Neural cell (in vitro differentiated cells): ENCODE measurements at regions not wholly inside any gene's neighbourhood (a gene's known extent, or its start where the extent isn't known, plus 50 kb on each side); places are given as distances from the start of the nearest gene placed in this dataset.

Source experiments
- H2AFZ ChIP-seq: fragments of 200-600, 300-800 bp; sonication (generic), shearing (Covaris generic); 2 replicates; pipeline ENCODE4 v1.6.0; 2014; ENCODE audit warnings: low read depth, mild to moderate bottlenecking, antibody characterized with exemption, low read length, moderate library complexity
- H3F3A ChIP-seq: fragments of 200-600 bp; shearing (Covaris generic); 2 replicates; pipeline ENCODE4 v1.6.1; 2016; ENCODE audit warnings: mild to moderate bottlenecking, moderate library complexity, mixed read lengths, antibody characterized with exemption, low read length; ENCODE audit not compliant: insufficient read depth, poor library complexity, severe bottlenecking
- H3K27ac ChIP-seq: fragments of 200-600, 300-800 bp; sonication (generic), shearing (Covaris generic); 2 replicates; pipeline ENCODE4 v1.5.1; 2014; ENCODE audit warnings: mild to moderate bottlenecking, low read length, moderate library complexity
- H3K27me3 ChIP-seq: fragments of 300-800, 200-600 bp; sonication (generic), shearing (Covaris generic); 2 replicates; pipeline ENCODE4 v1.6.0; 2014; ENCODE audit warnings: mild to moderate bottlenecking, low read depth, low read length, moderate library complexity; ENCODE audit not compliant: insufficient read depth
- H3K36me3 ChIP-seq: fragments of 300-800, 200-600 bp; sonication (generic), shearing (Covaris generic); 2 replicates; pipeline ENCODE4 v1.5.1; 2014; ENCODE audit warnings: mild to moderate bottlenecking, antibody characterized with exemption, low read length, moderate library complexity; ENCODE audit not compliant: insufficient read depth
- H3K4me2 ChIP-seq: fragments of 300-800, 200-600 bp; sonication (generic), shearing (Covaris generic); 2 replicates; pipeline ENCODE4 v1.6.0; 2014; ENCODE audit warnings: mild to moderate bottlenecking, low read length
- H3K4me3 ChIP-seq: fragments of 300-800, 200-600 bp; sonication (generic), shearing (Covaris generic); 2 replicates; pipeline ENCODE4 v1.5.1; 2014; ENCODE audit warnings: mild to moderate bottlenecking, low read length, moderate library complexity
- H3K79me2 ChIP-seq: fragments of 200-600 bp; shearing (Covaris generic); replicated peaks from 2 replicates; pipeline ENCODE4 v1.6.0; 2014; ENCODE audit warnings: mild to moderate bottlenecking, low read length, moderate library complexity; ENCODE audit not compliant: insufficient read depth
- H3K9ac ChIP-seq: fragments of 300-800, 200-600 bp; sonication (generic), shearing (Covaris generic); 2 replicates; pipeline ENCODE4 v1.6.1; 2016; ENCODE audit warnings: mild to moderate bottlenecking, low read length, mixed read lengths
- H3K9me2 ChIP-seq: fragments of 200-600 bp; shearing (Covaris generic); 2 replicates; pipeline ENCODE4 v1.6.1; 2016; ENCODE audit warnings: mild to moderate bottlenecking, low read length, mixed read lengths; ENCODE audit not compliant: insufficient read depth
- H3K9me3 ChIP-seq: fragments of 200-600, 300-800 bp; sonication (generic), shearing (Covaris generic); 2 replicates; pipeline ENCODE4 v1.6.1; 2016; ENCODE audit warnings: mild to moderate bottlenecking, mixed run types, low read length, moderate library complexity, mixed read lengths
- H4K20me1 ChIP-seq: fragments of 200-600 bp; shearing (Covaris generic); 2 replicates; pipeline ENCODE4 v1.6.1; 2016; ENCODE audit warnings: mild to moderate bottlenecking, mixed run types; ENCODE audit not compliant: insufficient read depth
- CTCF ChIP-seq: fragments of 450-650 bp; IDR thresholded peaks from 2 replicates; pipeline ENCODE4 v1.5.1; 2014; ENCODE audit warnings: antibody characterized with exemption, mild to moderate bottlenecking, moderate library complexity; ENCODE audit not compliant: poor library complexity, severe bottlenecking
- EP300 ChIP-seq: fragments of 450-650 bp; conservative IDR thresholded peaks from 2 replicates; pipeline ENCODE4 v1.6.1; 2014; ENCODE audit warnings: antibody characterized with exemption, mild to moderate bottlenecking, moderate library complexity; ENCODE audit not compliant: poor library complexity, severe bottlenecking
- EZH2 ChIP-seq: fragments of 200-600, 300-800 bp; shearing (Covaris generic), sonication (generic); IDR thresholded peaks from 2 replicates; pipeline ENCODE4 v1.6.1; 2014; ENCODE audit warnings: antibody characterized with exemption, low read length, borderline replicate concordance, mild to moderate bottlenecking; ENCODE audit not compliant: insufficient read depth, poor library complexity, severe bottlenecking
- MXI1 ChIP-seq: fragments of 450-650 bp; conservative IDR thresholded peaks from 2 replicates; pipeline ENCODE4 v1.6.1; 2014; ENCODE audit warnings: antibody characterized with exemption, mild to moderate bottlenecking; ENCODE audit not compliant: poor library complexity, severe bottlenecking
- POLR2AphosphoS5 ChIP-seq: IDR thresholded peaks from 2 replicates; pipeline ENCODE4 v1.6.1; 2012
- SMC3 ChIP-seq: fragments of 450-650 bp; conservative IDR thresholded peaks from 2 replicates; pipeline ENCODE4 v1.6.1; 2014; ENCODE audit warnings: antibody characterized with exemption, mild to moderate bottlenecking, moderate library complexity; ENCODE audit not compliant: poor library complexity
- TAF1 ChIP-seq: IDR thresholded peaks from 2 replicates; pipeline ENCODE4 v1.6.1; 2012; ENCODE audit warnings: low read depth
- TF ChIP-seq, protein P1 (sequence below): IDR thresholded peaks from 2 replicates; pipeline ENCODE4 v1.6.1; 2012; ENCODE audit warnings: borderline replicate concordance

DNA sequence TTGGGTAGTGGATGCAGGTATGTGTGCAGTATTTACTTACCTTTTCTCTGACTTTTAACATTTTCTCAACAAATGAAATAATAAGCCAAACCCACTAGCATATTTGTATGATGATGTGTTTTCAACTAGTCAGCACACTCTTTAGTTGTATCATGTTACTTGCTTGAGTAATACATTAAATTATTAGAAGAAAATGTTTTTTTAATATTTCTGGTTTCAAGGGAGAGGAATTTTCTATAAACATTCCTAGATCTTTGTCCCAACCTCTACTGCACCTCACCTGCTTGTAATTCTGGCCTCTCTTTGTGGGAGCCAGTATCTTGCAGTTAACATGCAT lies 161.8 kb upstream of the CBLB start:
- Histone ChIP-seq H3K27ac (no peak overlapping the region), H3F3A (no peaks in the 10 kb centered on the region), H3K79me2 (no peaks in the 10 kb centered on the region), H2AFZ (no peak overlapping the region), H3K36me3 (no peaks in the 10 kb centered on the region), H4K20me1 (no peaks in the 10 kb centered on the region), H3K9ac (no peak overlapping the region), H3K9me3 (no peaks in the 10 kb centered on the region), H3K27me3 (no peaks in the 10 kb centered on the region), H3K4me2 (no peak overlapping the region), H3K9me2 (no peaks in the 10 kb centered on the region), H3K4me3 (no peak overlapping the region)
- no peak for TF ChIP-seq CTCF
- TF ChIP-seq EP300: no peak
- no peak for TF ChIP-seq SMC3
- no peak for TF ChIP-seq EZH2
- TF ChIP-seq TAF1: no peak
- no peak for TF ChIP-seq MXI1
- TF ChIP-seq, protein P1, sequence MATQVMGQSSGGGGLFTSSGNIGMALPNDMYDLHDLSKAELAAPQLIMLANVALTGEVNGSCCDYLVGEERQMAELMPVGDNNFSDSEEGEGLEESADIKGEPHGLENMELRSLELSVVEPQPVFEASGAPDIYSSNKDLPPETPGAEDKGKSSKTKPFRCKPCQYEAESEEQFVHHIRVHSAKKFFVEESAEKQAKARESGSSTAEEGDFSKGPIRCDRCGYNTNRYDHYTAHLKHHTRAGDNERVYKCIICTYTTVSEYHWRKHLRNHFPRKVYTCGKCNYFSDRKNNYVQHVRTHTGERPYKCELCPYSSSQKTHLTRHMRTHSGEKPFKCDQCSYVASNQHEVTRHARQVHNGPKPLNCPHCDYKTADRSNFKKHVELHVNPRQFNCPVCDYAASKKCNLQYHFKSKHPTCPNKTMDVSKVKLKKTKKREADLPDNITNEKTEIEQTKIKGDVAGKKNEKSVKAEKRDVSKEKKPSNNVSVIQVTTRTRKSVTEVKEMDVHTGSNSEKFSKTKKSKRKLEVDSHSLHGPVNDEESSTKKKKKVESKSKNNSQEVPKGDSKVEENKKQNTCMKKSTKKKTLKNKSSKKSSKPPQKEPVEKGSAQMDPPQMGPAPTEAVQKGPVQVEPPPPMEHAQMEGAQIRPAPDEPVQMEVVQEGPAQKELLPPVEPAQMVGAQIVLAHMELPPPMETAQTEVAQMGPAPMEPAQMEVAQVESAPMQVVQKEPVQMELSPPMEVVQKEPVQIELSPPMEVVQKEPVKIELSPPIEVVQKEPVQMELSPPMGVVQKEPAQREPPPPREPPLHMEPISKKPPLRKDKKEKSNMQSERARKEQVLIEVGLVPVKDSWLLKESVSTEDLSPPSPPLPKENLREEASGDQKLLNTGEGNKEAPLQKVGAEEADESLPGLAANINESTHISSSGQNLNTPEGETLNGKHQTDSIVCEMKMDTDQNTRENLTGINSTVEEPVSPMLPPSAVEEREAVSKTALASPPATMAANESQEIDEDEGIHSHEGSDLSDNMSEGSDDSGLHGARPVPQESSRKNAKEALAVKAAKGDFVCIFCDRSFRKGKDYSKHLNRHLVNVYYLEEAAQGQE: no peak
- TF ChIP-seq POLR2AphosphoS5: no peak

DNA sequence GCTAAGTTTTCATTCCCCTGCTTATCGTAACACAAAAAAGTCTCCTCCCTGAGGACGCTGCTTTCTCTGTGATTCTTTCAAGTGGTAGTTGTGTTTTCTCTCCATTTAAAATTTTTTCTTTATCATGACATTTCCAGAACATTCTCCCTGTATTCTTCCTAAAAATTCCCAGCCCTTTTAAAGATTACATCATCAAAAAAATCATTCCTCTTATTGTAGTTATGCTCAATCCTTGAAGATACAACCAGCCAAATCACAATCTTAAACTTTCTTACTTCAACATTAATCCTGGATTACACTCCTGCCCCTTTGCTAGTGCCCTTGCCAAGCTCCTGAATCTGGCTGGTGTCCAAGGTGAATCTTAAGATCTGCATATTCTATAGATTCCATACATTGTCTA lies 163.7 kb upstream of the CBLB start:
- no peaks in the 10 kb centered on the region for H3K9me3 ChIP-seq
- no peak overlapping the region for H3K9ac ChIP-seq
- H4K20me1 ChIP-seq: no peaks in the 10 kb centered on the region
- no peaks in the 10 kb centered on the region for H3K9me2 ChIP-seq
- no peaks in the 10 kb centered on the region for H3F3A ChIP-seq
- TF ChIP-seq EZH2: no peak
- TF ChIP-seq EP300: no peak
- no peak for TF ChIP-seq CTCF
- TF ChIP-seq TAF1: no peak
- TF ChIP-seq POLR2AphosphoS5: no peak
- H3K27ac ChIP-seq: no peak overlapping the region
- no peaks in the 10 kb centered on the region for H3K27me3 ChIP-seq
- H3K79me2 ChIP-seq: no peaks in the 10 kb centered on the region
- H3K36me3 ChIP-seq: no peaks in the 10 kb centered on the region
- H3K4me3 ChIP-seq: no peak overlapping the region
- no peak overlapping the region for H2AFZ ChIP-seq
- H3K4me2 ChIP-seq: no peak overlapping the region
